ENCODE measurements at regions not wholly inside any gene's neighbourhood (a gene's known extent, or its start where the extent isn't known, plus 50 kb on each side); places are given as distances from the start of the nearest gene placed in this dataset.
"Not testable (repeated sequence)": the region's sequence is repeated elsewhere in the genome, so short reads cannot be mapped to it uniquely, and the experiment has no call there.

GRCh38 chr1:185474440-185475149 lies 157.6 kb upstream of the IVNS1ABP start:
- no peak for DNase-seq (ENCODE audit: low read depth, low spot score)

GRCh38 chr1:185473186-185473585 lies 156.1 kb upstream of the IVNS1ABP start:
- DNase-seq (ENCODE audit: low read depth, low spot score): no peak

- no peak for DNase-seq (ENCODE audit: low read depth, low spot score)
These were observed 151.6 kb upstream of the IVNS1ABP start for GRCh38 chr1:185468626-185469025.

DNA sequence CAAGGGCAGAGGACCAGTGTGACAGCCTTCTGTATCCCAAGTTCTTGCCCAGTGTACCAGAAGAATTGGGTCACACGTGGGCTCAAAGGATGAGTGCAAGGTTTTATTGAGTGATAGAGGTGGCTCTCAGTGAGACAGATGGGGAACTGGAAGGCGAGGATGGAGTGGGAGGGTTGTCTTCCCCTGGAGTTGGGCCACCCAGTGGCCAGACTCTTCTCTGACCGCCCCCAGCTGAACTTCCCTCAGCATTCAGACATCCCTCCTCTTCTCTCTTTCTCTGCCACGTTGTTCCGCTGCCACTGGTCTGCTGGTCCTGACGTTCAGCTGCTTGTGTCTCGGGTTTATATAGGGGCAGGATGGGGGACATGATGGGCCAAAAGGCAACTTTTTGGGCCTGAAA lies 150.1 kb upstream of the IVNS1ABP start:
- DNase-seq (ENCODE audit: low read depth, low spot score): no peak

DNA sequence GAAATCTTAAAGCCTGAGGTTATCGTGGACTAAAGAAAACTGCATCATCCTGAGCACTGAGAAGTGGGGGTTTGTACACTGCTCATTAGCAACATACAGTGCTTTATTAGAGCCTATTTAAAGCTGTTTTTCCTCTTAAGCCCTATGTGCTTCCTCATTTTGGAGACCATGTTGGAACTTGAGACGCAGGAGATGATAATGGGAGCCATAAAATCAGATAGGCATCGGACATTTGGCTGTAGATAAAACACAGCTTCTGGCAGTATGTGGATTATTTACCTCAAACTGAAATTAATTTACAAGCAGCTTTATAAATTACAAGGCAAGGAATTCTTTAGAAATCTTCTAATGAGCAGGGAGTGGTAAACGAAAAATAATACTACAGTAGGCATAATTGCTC lies 147.7 kb upstream of the IVNS1ABP start:
- no peak for DNase-seq (ENCODE audit: low read depth, low spot score)

DNA sequence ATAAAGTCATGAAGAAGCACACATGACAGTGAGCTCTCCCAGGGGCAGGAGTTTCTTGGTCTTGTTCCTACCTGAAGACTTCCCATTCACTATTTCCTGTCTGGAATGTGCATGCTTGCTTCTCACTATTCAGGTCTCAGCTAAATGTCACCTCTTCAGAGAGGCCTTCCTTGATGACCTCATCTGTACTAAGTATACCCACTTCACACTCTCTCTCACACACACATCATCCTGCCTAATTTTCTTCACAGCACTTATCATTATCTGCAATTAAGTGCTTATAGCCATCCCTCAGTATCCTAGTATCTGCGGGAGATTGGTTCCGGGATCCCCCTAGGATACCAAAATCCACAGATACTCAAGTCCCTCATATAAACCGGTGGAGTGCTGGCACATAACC lies 146.4 kb upstream of the IVNS1ABP start:
- no peak for DNase-seq (ENCODE audit: low read depth, low spot score)

- no peak for DNase-seq (ENCODE audit: low read depth, low spot score)
These were observed 146.0 kb upstream of the IVNS1ABP start for GRCh38 chr1:185463011-185463410.

- not testable (repeated sequence) for DNase-seq (ENCODE audit: low read depth, low spot score)
These were observed 143.7 kb upstream of the IVNS1ABP start for GRCh38 chr1:185460723-185461122.

- DNase-seq (ENCODE audit: low read depth, low spot score): no peak
These were observed 142.1 kb upstream of the IVNS1ABP start for GRCh38 chr1:185459141-185459540.

GRCh38 chr1:185458670-185459069 lies 141.6 kb upstream of the IVNS1ABP start:
- no peak for DNase-seq (ENCODE audit: low read depth, low spot score)

- peak; percentile 67 for DNase-seq (ENCODE audit: low read depth, low spot score)
These were observed 136.6 kb upstream of the IVNS1ABP start for GRCh38 chr1:185453496-185454192.

- DNase-seq (ENCODE audit: low read depth, low spot score): no peak
These were observed 133.9 kb upstream of the IVNS1ABP start for GRCh38 chr1:185450917-185451316.

DNA sequence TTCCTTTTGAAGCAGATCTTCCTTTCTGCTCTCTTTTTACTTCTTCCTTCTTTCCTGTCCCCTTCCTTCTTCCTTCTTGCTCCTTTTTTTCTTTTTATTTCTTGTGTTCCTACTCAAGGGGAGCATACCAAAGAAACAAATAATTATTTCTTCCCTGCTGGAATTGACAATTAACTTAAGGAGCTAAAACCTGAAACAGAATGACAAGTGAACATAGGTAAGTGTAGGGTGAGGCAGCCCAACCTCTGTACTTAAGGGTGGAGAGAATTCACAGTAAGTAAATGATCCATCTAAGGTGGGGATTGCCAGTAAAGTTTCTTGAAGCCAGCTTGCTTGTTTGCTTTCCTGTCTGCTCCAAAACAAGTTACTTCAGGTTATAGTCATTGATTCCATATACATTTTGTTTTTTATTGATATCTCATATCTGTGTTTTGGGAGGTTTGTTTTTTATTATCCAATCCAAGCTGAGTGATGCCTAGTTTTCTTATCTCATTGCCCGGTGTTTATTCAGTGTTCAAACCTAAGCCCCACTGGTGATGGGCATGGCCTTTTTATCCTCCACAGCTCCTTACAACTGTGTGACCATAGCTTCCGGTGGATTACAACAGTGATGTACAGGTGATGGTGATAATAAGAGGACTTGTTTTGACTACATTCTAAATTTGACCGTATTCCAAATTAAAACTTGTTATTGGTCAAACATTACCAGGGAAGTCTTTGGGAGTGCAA lies 133.2 kb upstream of the IVNS1ABP start:
- DNase-seq (ENCODE audit: low read depth, low spot score): no peak

DNA sequence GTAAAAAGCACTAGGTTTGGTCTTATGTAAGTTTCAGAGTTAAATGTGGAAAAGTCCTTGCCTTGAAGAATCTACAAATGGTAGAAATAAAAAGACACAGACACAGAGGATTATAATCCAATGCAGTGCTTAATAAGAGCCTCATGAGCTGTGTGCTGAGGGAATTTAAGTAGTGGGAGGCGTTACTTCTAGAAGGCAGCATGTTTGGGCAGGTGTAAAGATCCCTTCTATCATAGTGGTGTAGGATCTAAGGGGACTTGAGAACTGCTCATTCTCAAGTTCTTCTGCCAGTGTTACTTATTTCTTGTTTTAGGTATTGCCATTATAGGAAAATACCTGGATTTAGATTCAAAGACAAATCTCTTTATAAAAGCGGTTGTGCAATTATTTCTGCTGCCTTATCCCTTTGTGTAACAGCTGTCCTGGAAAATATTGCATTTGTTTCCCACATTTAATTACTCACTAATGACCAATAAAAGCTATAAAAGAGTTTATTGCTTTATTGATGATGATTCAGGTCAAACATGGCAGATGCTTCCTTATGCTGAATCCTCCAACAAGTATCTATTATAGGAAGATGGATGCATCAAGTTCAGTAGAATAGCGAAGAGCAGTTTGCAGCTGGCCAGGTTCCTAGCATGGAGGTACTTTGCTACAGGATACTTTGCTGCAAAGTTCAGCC lies 132.5 kb upstream of the IVNS1ABP start:
- no peak for DNase-seq (ENCODE audit: low read depth, low spot score)

- DNase-seq (ENCODE audit: low read depth, low spot score): peak; percentile 59
These were observed 131.6 kb upstream of the IVNS1ABP start for GRCh38 chr1:185448591-185449186.

DNA sequence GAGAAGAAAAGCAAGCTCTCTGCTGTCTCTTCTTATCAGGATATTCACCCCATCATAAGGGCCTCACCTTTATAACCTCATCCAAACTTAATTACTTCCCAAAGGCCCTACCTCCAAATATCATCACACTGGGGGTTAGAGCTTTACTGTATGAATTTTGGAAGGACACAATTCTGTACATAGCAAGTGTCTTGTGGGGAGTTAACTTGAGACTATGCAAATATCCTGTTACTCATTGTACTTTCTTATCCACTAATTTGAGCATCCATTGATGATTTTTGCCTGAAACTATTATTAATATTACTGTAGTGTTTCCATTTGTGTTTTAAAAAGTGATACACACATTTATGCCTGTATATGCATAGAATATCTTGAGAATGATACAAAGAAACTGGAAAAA lies 129.1 kb upstream of the IVNS1ABP start:
- DNase-seq (ENCODE audit: low read depth, low spot score): no peak

DNA sequence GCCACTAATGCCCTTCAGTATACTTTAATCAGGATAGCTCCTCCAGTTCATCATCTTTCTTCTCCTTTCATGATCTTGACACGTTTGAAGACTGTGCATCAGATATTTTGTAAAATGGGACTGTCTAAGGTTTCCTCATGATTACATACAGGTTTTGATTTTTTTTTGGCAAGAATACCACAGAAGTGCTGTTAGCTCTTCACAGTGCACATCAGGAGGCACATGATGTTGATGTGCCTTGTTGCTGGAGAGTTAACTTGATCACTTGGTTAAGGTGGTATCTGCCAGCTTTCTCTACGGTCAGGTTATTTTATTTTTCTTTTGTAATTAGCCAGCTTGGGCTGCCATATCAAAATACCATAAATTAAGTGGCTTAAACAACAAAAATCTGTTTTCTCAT lies 128.6 kb upstream of the IVNS1ABP start:
- DNase-seq (ENCODE audit: low read depth, low spot score): no peak

DNA sequence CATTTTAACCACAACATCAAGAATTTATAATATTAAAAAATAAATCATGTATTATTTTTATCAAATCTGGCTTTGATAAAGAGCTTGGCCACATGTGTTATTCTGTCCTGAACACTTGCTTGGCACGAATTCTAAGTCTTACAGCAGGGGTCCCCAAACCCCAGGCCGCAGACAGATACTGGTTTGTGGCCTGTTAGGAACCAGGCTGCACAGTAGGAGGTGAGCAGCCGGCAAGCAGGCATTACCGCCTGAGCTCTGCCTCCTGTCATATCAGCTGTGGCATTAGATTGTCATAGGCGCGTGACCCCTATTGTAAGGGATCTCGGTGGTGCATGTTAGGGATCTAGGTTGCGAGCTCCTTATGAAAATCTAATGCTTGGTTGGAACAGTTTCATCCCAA lies 127.6 kb upstream of the IVNS1ABP start:
- DNase-seq (ENCODE audit: low read depth, low spot score): no peak

DNA sequence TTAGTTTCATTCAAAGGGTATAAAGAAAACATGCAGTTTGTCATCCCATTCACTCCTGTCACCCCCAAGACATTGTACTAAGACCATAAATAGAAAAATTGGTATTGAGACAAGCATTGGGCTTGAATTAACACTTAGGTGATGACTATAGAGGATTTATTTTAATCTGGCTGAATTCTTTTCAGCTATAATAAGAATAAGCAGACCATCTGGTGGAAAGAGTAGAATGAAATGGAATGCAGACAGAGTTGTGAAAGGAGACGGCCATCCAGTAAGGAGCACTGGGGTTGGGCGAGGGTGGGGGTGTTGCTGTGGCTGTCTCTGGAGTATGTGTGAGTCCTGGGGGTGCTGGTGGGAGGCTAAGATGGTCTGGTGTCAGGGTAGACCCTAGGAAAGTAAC lies 125.0 kb upstream of the IVNS1ABP start:
- DNase-seq (ENCODE audit: low read depth, low spot score): peak; percentile 42

GRCh38 chr1:185441605-185442004 lies 124.6 kb upstream of the IVNS1ABP start:
- DNase-seq (ENCODE audit: low read depth, low spot score): peak; percentile 85

- DNase-seq (ENCODE audit: low read depth, low spot score): peak; percentile 63
These were observed 123.8 kb upstream of the IVNS1ABP start for GRCh38 chr1:185440877-185441276.
